LoVo (cell line): ENCODE measurements at regions not wholly inside any gene's neighbourhood (a gene's known extent, or its start where the extent isn't known, plus 50 kb on each side); places are given as distances from the start of the nearest gene placed in this dataset.
"Not testable (repeated sequence)": the region's sequence is repeated elsewhere in the genome, so short reads cannot be mapped to it uniquely, and the experiment has no call there.

Source experiments
- DNase-seq: peaks from one replicate; pipeline ENCODE4 v3.0.0-alpha.2; 2016; ENCODE audit warnings: low spot score

DNA sequence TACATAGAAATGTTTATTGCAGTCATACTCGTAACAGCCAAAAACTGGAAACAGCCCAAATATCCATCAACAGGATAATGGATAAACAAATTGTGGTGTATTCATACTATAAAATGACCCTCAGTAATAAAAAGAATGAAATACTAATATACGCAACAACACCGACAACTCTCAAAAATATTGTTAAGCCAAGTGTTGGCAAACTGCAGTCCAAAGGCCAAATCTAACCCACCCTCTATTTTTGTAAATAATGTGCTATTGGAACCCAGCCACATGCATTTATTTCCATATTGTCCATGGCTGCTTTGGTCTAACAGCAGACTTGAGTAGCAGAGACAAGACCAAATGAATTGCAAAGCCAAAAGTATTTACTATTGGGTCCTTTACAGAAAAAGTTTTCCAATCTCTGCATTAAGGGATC is 151.0 kb downstream of the MREG start:
- DNase-seq = no peak

GRCh38 chr2:215861607-215862350 is 151.6 kb downstream of the MREG start:
- no peak for DNase-seq

GRCh38 chr2:215856080-215856479 is 157.3 kb downstream of the MREG start:
- no peak for DNase-seq

GRCh38 chr2:215855308-215855707 is 158.0 kb downstream of the MREG start:
- not testable (repeated sequence) for DNase-seq

DNA sequence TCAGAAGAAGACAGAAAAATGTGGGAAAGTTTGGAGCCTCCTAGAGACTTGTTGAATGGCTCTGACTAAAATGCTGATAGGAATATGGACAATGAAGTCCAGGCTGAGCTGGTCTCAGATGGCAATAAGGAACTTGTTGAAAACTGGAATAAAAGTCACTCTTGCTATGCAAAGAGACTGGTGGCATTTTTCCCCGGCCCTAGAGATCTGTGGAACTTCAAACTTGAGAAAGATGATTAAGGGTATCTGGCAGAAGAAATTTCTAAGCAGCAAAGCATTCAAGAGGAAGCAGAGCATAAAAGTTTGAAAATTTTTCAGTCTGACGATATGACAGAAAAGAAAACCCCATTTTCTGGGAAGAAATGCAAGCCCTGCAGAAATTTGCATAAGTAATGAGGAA is 159.3 kb downstream of the MREG start:
- DNase-seq = no peak

DNA sequence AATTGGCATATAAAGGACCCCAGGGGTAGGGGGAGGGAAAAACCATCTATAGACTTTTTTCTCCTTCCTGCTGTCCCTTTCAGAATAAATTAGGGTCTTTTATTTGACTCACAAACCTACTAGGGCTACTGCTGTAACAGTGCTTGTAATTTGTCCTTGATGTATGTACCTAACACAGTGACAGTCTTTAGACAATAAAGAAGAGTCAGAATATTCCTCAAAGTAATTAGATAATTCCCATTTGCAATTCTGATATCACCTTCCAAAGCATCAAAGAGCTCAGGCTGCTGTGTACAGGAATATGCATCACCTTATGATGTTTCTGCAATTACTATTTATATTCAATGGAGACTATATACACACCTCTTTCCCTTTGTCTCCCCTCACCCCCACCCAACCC is 161.7 kb downstream of the MREG start:
- DNase-seq = no peak

DNA sequence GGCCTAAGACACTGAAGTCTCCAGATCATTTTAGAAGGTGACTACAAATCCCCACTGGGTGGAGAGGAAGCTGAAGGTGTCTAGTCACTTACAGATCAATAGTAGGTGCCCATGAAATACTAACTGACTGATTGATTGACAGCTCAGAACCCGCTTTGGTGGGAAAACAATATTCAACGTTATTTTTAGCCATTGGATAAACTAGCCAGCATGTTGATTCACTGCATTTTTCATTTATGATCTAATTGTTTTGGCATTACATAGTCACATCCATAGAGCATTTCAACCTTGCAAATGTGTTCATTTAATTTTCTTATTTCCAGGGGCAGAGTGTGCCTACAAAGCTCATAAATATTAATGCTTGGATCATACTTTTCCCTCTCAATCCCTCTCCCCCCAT is 162.3 kb downstream of the MREG start:
- no peak for DNase-seq

GRCh38 chr2:215850380-215850779 is 163.0 kb downstream of the MREG start:
- no peak for DNase-seq

GRCh38 chr2:215849771-215850170 is 163.6 kb downstream of the MREG start:
- no peak for DNase-seq

- DNase-seq = no peak
Measured at GRCh38 chr2:215848698-215849097, 164.7 kb downstream of the MREG start.

- DNase-seq = no peak
Measured at GRCh38 chr2:215848146-215848545, 165.2 kb downstream of the MREG start.

GRCh38 chr2:215847718-215848117 is 165.6 kb downstream of the MREG start:
- DNase-seq = no peak

DNA sequence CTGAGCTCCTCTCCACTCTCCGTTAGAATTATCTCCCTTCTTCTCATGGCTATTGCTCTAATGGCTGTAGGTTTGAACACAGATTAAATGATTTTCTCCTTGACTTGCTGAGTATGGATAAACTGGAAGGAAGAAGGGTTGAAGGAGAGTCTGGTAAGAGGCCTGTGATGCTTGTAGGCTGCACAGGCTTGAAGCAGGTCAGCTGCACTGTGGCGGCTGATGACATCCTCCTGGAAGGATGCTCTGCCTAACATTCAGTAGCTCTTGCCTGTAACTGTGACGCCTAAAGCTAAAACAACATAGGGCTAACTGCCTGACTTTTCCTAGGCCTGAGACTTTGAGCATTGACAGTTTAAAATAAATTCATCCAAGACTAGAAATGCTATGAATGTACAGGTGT is 166.3 kb downstream of the MREG start:
- DNase-seq = no peak

- no peak for DNase-seq
Measured at GRCh38 chr2:215845839-215846586, 167.3 kb downstream of the MREG start.

GRCh38 chr2:215843579-215843978 is 169.8 kb downstream of the MREG start:
- no peak for DNase-seq

DNA sequence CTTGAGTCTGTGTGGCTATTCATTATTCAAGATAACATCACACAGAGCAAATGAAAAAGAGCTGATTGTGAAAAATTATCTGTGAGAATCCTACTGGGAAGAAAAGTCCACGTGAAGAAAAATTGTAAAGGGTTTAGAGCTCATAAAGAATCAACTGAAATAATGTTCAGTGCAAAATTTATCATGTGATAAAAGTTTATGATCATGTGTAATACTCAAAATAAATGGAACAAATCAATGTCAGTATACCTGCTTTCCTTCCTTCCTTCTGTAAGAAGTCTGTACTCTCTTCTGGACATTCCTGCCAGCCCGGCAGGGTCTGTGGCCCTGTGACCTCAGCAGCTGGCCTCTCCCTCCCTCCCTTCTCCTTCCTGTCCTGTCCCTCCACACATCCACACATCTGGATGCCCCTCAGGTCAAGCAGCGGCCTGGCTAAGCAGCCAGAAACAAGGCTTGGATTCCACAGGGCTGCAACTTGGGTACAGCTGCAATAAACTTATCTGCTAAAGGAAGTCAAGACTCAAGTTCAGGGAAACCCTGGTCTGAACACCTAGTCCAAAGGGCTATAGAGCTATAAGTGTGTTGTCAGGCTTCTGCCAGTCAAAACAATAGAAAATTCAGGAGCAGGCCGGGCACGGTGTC is 172.1 kb downstream of the MREG start:
- DNase-seq = no peak

GRCh38 chr2:215839816-215840215 is 173.5 kb downstream of the MREG start:
- DNase-seq = no peak

GRCh38 chr2:215839309-215839708 is 174.0 kb downstream of the MREG start:
- DNase-seq = no peak

DNA sequence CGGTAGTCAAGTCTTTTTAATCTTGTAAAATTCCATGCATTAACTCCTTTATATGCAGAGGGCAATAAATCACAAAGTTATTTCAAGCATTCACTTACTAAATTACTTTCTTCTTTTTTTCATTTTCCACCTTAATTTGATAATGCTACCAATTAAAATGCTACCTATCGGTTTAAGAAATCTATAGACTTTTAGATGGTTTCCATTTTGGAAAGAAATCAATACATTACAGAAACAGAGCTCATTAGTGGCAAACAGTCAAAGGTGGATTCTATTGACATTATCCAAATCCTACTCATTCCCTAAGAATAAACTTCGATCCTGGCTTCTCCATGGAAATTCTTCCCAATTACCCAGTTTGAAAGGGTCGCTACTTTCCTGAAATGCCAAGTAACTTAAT is 176.5 kb downstream of the MREG start:
- no peak for DNase-seq

DNA sequence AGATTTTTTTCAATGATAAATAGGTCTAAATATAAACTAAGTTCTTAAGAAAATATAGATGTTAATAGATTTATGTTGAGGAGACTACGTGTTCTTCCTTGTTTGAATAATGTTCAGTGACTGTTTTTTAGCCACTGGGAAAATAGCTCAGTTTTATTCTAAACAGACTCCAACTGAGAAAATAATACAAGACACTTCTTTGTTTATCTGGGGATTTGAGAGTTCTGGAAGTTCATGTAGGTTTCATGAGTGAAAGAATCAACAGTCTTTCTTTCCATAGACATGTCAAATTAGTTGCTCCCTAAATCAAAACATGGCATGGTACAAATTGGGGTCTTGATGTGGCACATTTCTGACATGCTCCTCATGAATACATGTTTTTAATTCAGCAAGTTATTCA is 177.7 kb downstream of the MREG start:
- no peak for DNase-seq

DNA sequence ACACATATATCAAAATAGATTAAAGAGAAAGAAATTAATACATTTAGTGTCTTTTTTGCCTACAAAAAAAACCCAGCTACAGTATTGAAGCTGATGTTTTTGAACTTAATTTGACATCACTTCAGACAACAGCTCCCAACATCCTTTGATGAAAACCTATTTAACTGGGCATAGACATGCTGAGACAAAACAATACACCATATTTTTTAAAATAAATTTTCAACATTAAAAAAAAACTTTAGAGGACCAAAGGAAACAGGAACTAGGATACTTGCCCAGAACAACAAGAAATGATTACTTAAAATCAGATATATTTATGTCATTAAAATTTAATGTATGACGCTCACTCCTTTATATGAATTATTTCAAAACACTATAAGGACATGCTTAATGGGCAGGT is 178.1 kb downstream of the MREG start:
- no peak for DNase-seq

- DNase-seq = no peak
Measured at GRCh38 chr2:215833531-215834162, 179.7 kb downstream of the MREG start.

DNA sequence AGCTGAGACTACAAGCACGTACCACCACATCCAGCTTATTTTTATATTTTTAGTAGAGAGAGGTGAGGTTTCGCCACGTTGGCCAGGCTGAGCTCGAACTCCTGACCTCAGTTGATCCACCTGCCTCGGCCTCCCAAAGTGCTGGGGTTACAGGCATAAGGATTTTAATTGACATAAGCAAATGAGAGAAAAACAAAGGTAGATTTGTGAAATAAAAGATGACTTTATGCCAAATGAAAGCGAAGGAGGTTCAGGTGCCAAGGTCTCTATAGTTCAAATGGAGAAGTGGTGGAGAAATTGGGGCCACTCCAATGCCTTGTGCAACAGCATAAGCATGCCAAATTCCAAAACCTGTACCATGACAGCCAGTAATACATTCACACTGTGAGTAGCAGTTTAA is 180.6 kb downstream of the MREG start:
- DNase-seq = no peak
